Nephron (organoid): ENCODE measurements at regions not wholly inside any gene's neighbourhood (a gene's known extent, or its start where the extent isn't known, plus 50 kb on each side); places are given as distances from the start of the nearest gene placed in this dataset.

Experiments used
- H3K27ac Mint-ChIP-seq, 3 experiments: 2 replicates each; pipeline ENCODE4 v1.8.0; 2020; ENCODE audit warnings: mixed read lengths in 3 of 3, mild to moderate bottlenecking in 2 of 3, moderate library complexity in 1 of 3
- H3K27me3 Mint-ChIP-seq: 2 replicates; pipeline ENCODE4 v1.8.0; 2021; ENCODE audit warnings: low read depth, mild to moderate bottlenecking, moderate library complexity, mixed read lengths
- H3K36me3 Mint-ChIP-seq: 2 replicates; pipeline ENCODE4 v1.8.0; 2020; ENCODE audit warnings: low read depth, mixed read lengths
- H3K4me1 Mint-ChIP-seq: 2 replicates; pipeline ENCODE4 v1.8.0; 2020; ENCODE audit warnings: mixed read lengths
- H3K4me3 Mint-ChIP-seq, 3 experiments: 2 replicates each; pipeline ENCODE4 v1.8.0; 2020; ENCODE audit warnings: mild to moderate bottlenecking in 3 of 3, mixed read lengths in 3 of 3, moderate library complexity in 2 of 3
- H3K9me3 Mint-ChIP-seq: 2 replicates; pipeline ENCODE4 v1.8.0; 2020; ENCODE audit warnings: mixed read lengths
- CTCF ChIP-seq, 3 experiments: fragments of 200-600 bp; sonication (generic); IDR thresholded peaks; one replicate each; pipeline ENCODE4 v1.5.0; 2021; ENCODE audit warnings: antibody characterized with exemption in 3 of 3; ENCODE audit not compliant: unreplicated experiment in 3 of 3

- no peak overlapping the region for H3K4me3 Mint-ChIP-seq
- H3K36me3 Mint-ChIP-seq = no peaks in the 10 kb centered on the region
- TF ChIP-seq CTCF (IDR thresholded peaks at IDR 0.05; ENCODE audit: unreplicated experiment in 3 of 3) = no peak
- no peak overlapping the region for H3K27ac Mint-ChIP-seq
- H3K4me1 Mint-ChIP-seq = no peaks in the 10 kb centered on the region
- H3K9me3 Mint-ChIP-seq = no peaks in the 10 kb centered on the region
- H3K27me3 Mint-ChIP-seq = no peaks in the 10 kb centered on the region
Observed at GRCh38 chr3:84744130-84744529, 214.7 kb upstream of the CADM2 start.

GRCh38 chr3:84755860-84756259 lies 202.9 kb upstream of the CADM2 start:
- Mint-ChIP-seq H3K36me3 (no peaks in the 10 kb centered on the region), H3K4me3 (no peak overlapping the region), H3K4me1 (no peaks in the 10 kb centered on the region), H3K27ac (no peak overlapping the region), H3K9me3 (peaks cover 6% of the 10 kb centered on the region), H3K27me3 (no peaks in the 10 kb centered on the region)
- TF ChIP-seq CTCF (IDR thresholded peaks at IDR 0.05; ENCODE audit: unreplicated experiment in 3 of 3) = no peak

GRCh38 chr3:84759361-84759760 lies 199.4 kb upstream of the CADM2 start:
- H3K36me3 Mint-ChIP-seq = no peaks in the 10 kb centered on the region
- no peaks in the 10 kb centered on the region for H3K4me1 Mint-ChIP-seq
- no peak overlapping the region for H3K27ac Mint-ChIP-seq
- no peaks in the 10 kb centered on the region for H3K27me3 Mint-ChIP-seq
- TF ChIP-seq CTCF (IDR thresholded peaks at IDR 0.05; ENCODE audit: unreplicated experiment in 3 of 3) = no peak
- H3K9me3 Mint-ChIP-seq = peaks cover 2% of the 10 kb centered on the region
- H3K4me3 Mint-ChIP-seq = no peak overlapping the region

- no peaks in the 10 kb centered on the region for H3K4me1 Mint-ChIP-seq
- no peaks in the 10 kb centered on the region for H3K27me3 Mint-ChIP-seq
- H3K9me3 Mint-ChIP-seq = peaks cover 24% of the 10 kb centered on the region
- no peak overlapping the region for H3K27ac Mint-ChIP-seq
- TF ChIP-seq CTCF (IDR thresholded peaks at IDR 0.05; ENCODE audit: unreplicated experiment in 3 of 3) = no peak
- no peak overlapping the region for H3K4me3 Mint-ChIP-seq
- no peaks in the 10 kb centered on the region for H3K36me3 Mint-ChIP-seq
Observed at GRCh38 chr3:84772841-84773240, 185.9 kb upstream of the CADM2 start.

GRCh38 chr3:84783281-84783680 lies 175.5 kb upstream of the CADM2 start:
- Mint-ChIP-seq H3K27ac (no peak overlapping the region), H3K9me3 (peaks cover 3% of the 10 kb centered on the region), H3K4me1 (no peaks in the 10 kb centered on the region), H3K27me3 (no peaks in the 10 kb centered on the region), H3K36me3 (no peaks in the 10 kb centered on the region), H3K4me3 (no peak overlapping the region)
- no peak for TF ChIP-seq CTCF (IDR thresholded peaks at IDR 0.05; ENCODE audit: unreplicated experiment in 3 of 3)

GRCh38 chr3:84789961-84790360 lies 168.8 kb upstream of the CADM2 start:
- TF ChIP-seq CTCF (IDR thresholded peaks at IDR 0.05; ENCODE audit: unreplicated experiment in 3 of 3) = no peak
- H3K9me3 Mint-ChIP-seq = peaks cover 3% of the 10 kb centered on the region
- no peak overlapping the region for H3K27ac Mint-ChIP-seq
- H3K27me3 Mint-ChIP-seq = no peaks in the 10 kb centered on the region
- no peak overlapping the region for H3K4me3 Mint-ChIP-seq
- no peaks in the 10 kb centered on the region for H3K4me1 Mint-ChIP-seq
- no peaks in the 10 kb centered on the region for H3K36me3 Mint-ChIP-seq
